CD4-positive, CD25-positive, alpha-beta regulatory T cell (primary cell): ENCODE measurements at regions not wholly inside any gene's neighbourhood (a gene's known extent, or its start where the extent isn't known, plus 50 kb on each side); places are given as distances from the start of the nearest gene placed in this dataset.

Source experiments
- ATAC-seq, 2 donors: fragments of 150-1000 bp; cut with Tn5 transposase; one replicate each; pipeline ENCODE4 v1.10.0; 2021; ENCODE audit warnings: low read depth in 2 of 2, moderate number of reproducible peaks in 2 of 2, moderate library complexity in 1 of 2
- DNase-seq, 3 donors: peaks; one replicate each; pipeline versions ENCODE4 v3.0.0 to v3.0.0-alpha.2; 2012 to 2022; ENCODE audit warnings: mixed read lengths in 1 of 3
- H3K27ac ChIP-seq: one replicate; pipeline ENCODE4 v1.7.0; 2013; ENCODE audit warnings: mild to moderate bottlenecking, low read length; ENCODE audit not compliant: insufficient read depth, poor library complexity, severe bottlenecking
- H3K27me3 ChIP-seq: one replicate; pipeline ENCODE4 v1.7.0; 2013; ENCODE audit warnings: low read length; ENCODE audit not compliant: control insufficient read depth, insufficient read depth
- H3K36me3 ChIP-seq: one replicate; pipeline ENCODE4 v1.7.0; 2013; ENCODE audit warnings: mild to moderate bottlenecking, low read length, moderate library complexity; ENCODE audit not compliant: control insufficient read depth, insufficient read depth
- H3K4me1 ChIP-seq: 2 replicates; pipeline ENCODE4 v1.7.0; 2013; ENCODE audit warnings: mild to moderate bottlenecking, low read length; ENCODE audit not compliant: insufficient read depth, control insufficient read depth, poor library complexity, severe bottlenecking
- H3K4me3 ChIP-seq: one replicate; pipeline ENCODE4 v1.7.0; 2013; ENCODE audit warnings: low read depth, mild to moderate bottlenecking, low read length, moderate library complexity
- H3K9me3 ChIP-seq, 2 experiments: 1 replicate in 1 of 2; 2 replicates in 1 of 2; pipeline ENCODE4 v1.7.0; 2013; ENCODE audit warnings: low read length in 2 of 2, mild to moderate bottlenecking in 1 of 2, moderate library complexity in 1 of 2; ENCODE audit not compliant: control insufficient read depth in 2 of 2
- H3K27ac Mint-ChIP-seq, 3 donors: one replicate each; pipeline ENCODE4 v1.8.0; 2020 to 2022; ENCODE audit warnings: mild to moderate bottlenecking in 3 of 3, mixed read lengths in 3 of 3, moderate library complexity in 2 of 3
- H3K27me3 Mint-ChIP-seq: one replicate; pipeline ENCODE4 v1.8.0; 2022; ENCODE audit warnings: mild to moderate bottlenecking, mixed read lengths
- H3K36me3 Mint-ChIP-seq: one replicate; pipeline ENCODE4 v1.8.0; 2020; ENCODE audit warnings: mixed read lengths
- H3K4me1 Mint-ChIP-seq, 4 donors: one replicate each; pipeline ENCODE4 v1.8.0; 2020 to 2022; ENCODE audit warnings: mixed read lengths in 4 of 4, mild to moderate bottlenecking in 1 of 4
- H3K4me3 Mint-ChIP-seq, 4 donors: one replicate each; pipeline ENCODE4 v1.8.0; 2020 to 2022; ENCODE audit warnings: mild to moderate bottlenecking in 4 of 4, mixed read lengths in 4 of 4, moderate library complexity in 3 of 4
- H3K9me3 Mint-ChIP-seq, 7 donors: one replicate each; pipeline ENCODE4 v1.8.0; 2020 to 2022; ENCODE audit warnings: mixed read lengths in 7 of 7, mild to moderate bottlenecking in 3 of 7, moderate library complexity in 2 of 7

- no peaks in the 10 kb centered on the region for H3K36me3 Mint-ChIP-seq
- H3K9me3 Mint-ChIP-seq, result peaks cover 0 to 3% (median 0%) of the 10 kb centered on the region in 7 donors
- H3K4me3 ChIP-seq, result no peak overlapping the region
- no peak for DNase-seq
- ATAC-seq, result no peak
- no peaks in the 10 kb centered on the region for H3K27me3 Mint-ChIP-seq
- peaks cover 0 to 2% of the 10 kb centered on the region in 2 experiments for H3K9me3 ChIP-seq
- no peaks in the 10 kb centered on the region for H3K4me1 ChIP-seq
- H3K36me3 ChIP-seq, result no peaks in the 10 kb centered on the region
- no peaks in the 10 kb centered on the region for H3K4me1 Mint-ChIP-seq
- no peaks in the 10 kb centered on the region for H3K27me3 ChIP-seq
- no peak overlapping the region for H3K4me3 Mint-ChIP-seq
- no peak overlapping the region for H3K27ac ChIP-seq
- no peak overlapping the region for H3K27ac Mint-ChIP-seq
Measured at GRCh38 chr2:219961947-219962498, 334.6 kb downstream of the SLC4A3 start.

DNA sequence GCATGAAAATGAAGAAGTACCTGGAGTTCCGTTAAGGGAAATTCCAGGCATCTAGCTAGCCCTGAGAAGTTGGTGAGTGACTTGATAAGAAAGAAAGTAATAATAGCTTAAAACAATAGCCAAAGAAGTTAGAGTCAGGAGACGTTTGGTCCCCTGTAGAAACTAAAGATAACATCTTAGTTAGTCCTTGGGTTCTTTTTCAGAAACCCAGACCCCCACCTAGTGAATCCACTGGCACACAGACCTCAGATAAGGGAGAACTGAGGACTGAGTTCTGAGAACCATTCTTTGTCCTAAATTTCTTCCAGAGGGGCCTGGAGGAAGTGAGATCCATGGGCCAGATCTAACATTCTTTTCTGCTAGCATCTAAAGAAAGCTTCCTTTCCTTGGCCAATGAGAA is 335.4 kb downstream of the SLC4A3 start:
- ATAC-seq (no peak), DNase-seq (no peak)
- Mint-ChIP-seq H3K27me3 (no peaks in the 10 kb centered on the region), H3K9me3 (peaks cover 0 to 4% (median 0%) of the 10 kb centered on the region in 7 donors), H3K4me1 (no peaks in the 10 kb centered on the region), H3K27ac (no peak overlapping the region), H3K36me3 (no peaks in the 10 kb centered on the region), H3K4me3 (no peak overlapping the region)
- H3K27ac ChIP-seq, result no peak overlapping the region
- H3K4me1 ChIP-seq, result no peaks in the 10 kb centered on the region
- H3K9me3 ChIP-seq, result peaks cover 0 to 2% of the 10 kb centered on the region in 2 experiments
- H3K36me3 ChIP-seq, result no peaks in the 10 kb centered on the region
- H3K4me3 ChIP-seq, result no peak overlapping the region
- H3K27me3 ChIP-seq, result no peaks in the 10 kb centered on the region

DNA sequence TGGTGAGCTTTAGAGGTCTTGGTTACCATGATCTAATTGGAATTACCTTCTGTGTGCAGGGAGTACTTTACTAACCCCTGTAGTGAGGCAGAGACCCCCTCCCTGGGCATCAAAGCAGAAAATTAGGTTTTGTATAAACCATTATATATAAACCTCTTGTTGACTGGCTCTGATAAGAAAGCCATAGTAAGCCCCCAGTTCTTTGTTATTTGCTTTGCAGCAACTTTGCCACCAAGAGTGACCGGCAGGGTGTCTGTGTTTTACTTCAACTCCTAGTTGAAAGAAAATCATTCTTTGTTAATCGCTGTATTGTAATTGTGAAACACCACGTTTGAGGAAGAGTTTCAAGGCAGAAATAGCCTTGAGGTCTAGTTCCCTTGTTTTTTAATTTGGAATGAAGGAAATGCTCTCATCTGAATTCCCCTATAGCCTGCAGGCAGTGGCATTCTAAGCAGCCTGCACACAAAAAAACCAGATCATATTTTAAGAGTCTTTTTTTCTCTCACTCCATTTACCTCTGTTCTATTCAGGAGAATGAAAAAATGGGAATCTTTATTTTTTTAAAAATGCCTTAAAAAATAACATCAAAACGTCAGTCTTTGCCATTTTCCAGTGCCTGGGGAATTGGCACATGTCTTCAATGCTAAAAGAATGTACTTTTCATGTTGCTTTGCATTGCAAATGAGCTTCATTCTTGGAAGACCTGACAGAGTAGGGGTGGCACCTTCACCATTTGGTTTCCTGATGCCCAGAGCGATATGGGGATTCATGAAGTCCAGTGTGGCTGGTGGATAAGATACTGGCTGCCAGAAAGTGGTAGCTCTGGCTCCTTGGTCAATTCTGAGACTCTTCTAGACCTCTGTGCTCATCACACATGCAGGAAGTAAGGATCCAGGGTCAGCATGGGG is 338.1 kb downstream of the SLC4A3 start:
- Mint-ChIP-seq H3K4me3 (no peak overlapping the region), H3K27me3 (no peaks in the 10 kb centered on the region), H3K27ac (no peak overlapping the region), H3K36me3 (no peaks in the 10 kb centered on the region), H3K9me3 (peaks cover 0 to 4% (median 0%) of the 10 kb centered on the region in 7 donors), H3K4me1 (no peaks in the 10 kb centered on the region)
- H3K27me3 ChIP-seq, result no peaks in the 10 kb centered on the region
- no peak for ATAC-seq
- no peak overlapping the region for H3K4me3 ChIP-seq
- no peaks in the 10 kb centered on the region for H3K36me3 ChIP-seq
- H3K27ac ChIP-seq, result no peak overlapping the region
- H3K9me3 ChIP-seq, result no peaks in the 10 kb centered on the region
- no peaks in the 10 kb centered on the region for H3K4me1 ChIP-seq
- no peak for DNase-seq

GRCh38 chr2:219967247-219968245 is 340.1 kb downstream of the SLC4A3 start:
- no peak overlapping the region for H3K27ac ChIP-seq
- DNase-seq, result no peak
- H3K9me3 Mint-ChIP-seq, result peaks cover 0 to 3% (median 0%) of the 10 kb centered on the region in 7 donors

GRCh38 chr2:219968685-219969345 is 341.4 kb downstream of the SLC4A3 start:
- Mint-ChIP-seq H3K4me1 (no peaks in the 10 kb centered on the region), H3K27me3 (peaks cover 2% of the 10 kb centered on the region), H3K4me3 (no peak overlapping the region), H3K36me3 (no peaks in the 10 kb centered on the region), H3K9me3 (peaks cover 0 to 2% (median 0%) of the 10 kb centered on the region in 7 donors), H3K27ac (no peak overlapping the region)
- Histone ChIP-seq H3K36me3 (no peaks in the 10 kb centered on the region), H3K4me1 (no peaks in the 10 kb centered on the region), H3K27ac (no peak overlapping the region), H3K4me3 (no peak overlapping the region), H3K9me3 (no peaks in the 10 kb centered on the region), H3K27me3 (no peaks in the 10 kb centered on the region)
- DNase-seq (no peak), ATAC-seq (no peak)

More at GRCh38 chr2:219967247-219968245, 340.1 kb downstream of the SLC4A3 start:
- no peaks in the 10 kb centered on the region for H3K27me3 ChIP-seq
- no peaks in the 10 kb centered on the region for H3K36me3 ChIP-seq
- ATAC-seq, result no peak
- no peak overlapping the region for H3K4me3 ChIP-seq
- H3K27me3 Mint-ChIP-seq, result no peaks in the 10 kb centered on the region
- H3K4me3 Mint-ChIP-seq, result no peak overlapping the region
- no peak overlapping the region for H3K27ac Mint-ChIP-seq
- no peaks in the 10 kb centered on the region for H3K36me3 Mint-ChIP-seq
- no peaks in the 10 kb centered on the region for H3K4me1 Mint-ChIP-seq
- no peaks in the 10 kb centered on the region for H3K4me1 ChIP-seq
- H3K9me3 ChIP-seq, result no peaks in the 10 kb centered on the region

DNA sequence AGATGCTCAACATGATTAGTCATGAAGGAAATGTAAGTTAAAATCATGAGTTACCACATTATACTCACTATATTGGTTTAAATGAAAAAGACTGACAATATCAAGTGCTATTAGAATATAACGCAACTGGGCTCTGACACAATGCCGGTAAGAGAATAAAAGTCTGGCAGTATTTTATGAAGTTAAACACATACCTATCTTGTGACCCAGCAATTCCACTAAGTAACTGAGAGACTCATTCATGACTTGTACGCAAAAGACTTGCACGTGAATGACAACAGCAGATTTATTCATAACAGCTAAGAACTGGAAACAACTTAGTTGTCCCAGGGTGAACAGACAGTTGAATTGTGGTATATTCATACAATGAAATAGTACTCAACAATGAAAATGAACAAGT is 342.1 kb downstream of the SLC4A3 start:
- H3K9me3 ChIP-seq, result no peaks in the 10 kb centered on the region
- no peaks in the 10 kb centered on the region for H3K36me3 ChIP-seq
- ATAC-seq (no peak), DNase-seq (no peak)
- H3K27me3 Mint-ChIP-seq, result peaks cover 5% of the 10 kb centered on the region
- H3K4me3 ChIP-seq, result no peak overlapping the region
- peaks cover 0 to 2% (median 0%) of the 10 kb centered on the region in 7 donors for H3K9me3 Mint-ChIP-seq
- no peaks in the 10 kb centered on the region for H3K36me3 Mint-ChIP-seq
- no peak overlapping the region for H3K27ac ChIP-seq
- no peaks in the 10 kb centered on the region for H3K4me1 Mint-ChIP-seq
- no peak overlapping the region for H3K27ac Mint-ChIP-seq
- H3K27me3 ChIP-seq, result no peaks in the 10 kb centered on the region
- no peaks in the 10 kb centered on the region for H3K4me1 ChIP-seq
- no peak overlapping the region for H3K4me3 Mint-ChIP-seq

- H3K4me1 ChIP-seq, result no peaks in the 10 kb centered on the region
- Mint-ChIP-seq H3K27ac (no peak overlapping the region), H3K4me3 (no peak overlapping the region), H3K9me3 (peaks cover 0 to 2% (median 0%) of the 10 kb centered on the region in 7 donors), H3K4me1 (no peaks in the 10 kb centered on the region), H3K27me3 (peaks cover 5% of the 10 kb centered on the region), H3K36me3 (no peaks in the 10 kb centered on the region)
- H3K4me3 ChIP-seq, result no peak overlapping the region
- no peaks in the 10 kb centered on the region for H3K9me3 ChIP-seq
- ATAC-seq, result no peak
- no peaks in the 10 kb centered on the region for H3K27me3 ChIP-seq
- H3K27ac ChIP-seq, result no peak overlapping the region
- no peaks in the 10 kb centered on the region for H3K36me3 ChIP-seq
- DNase-seq, result no peak
Measured at GRCh38 chr2:219973136-219973535, 345.7 kb downstream of the SLC4A3 start.
